SW480 (cell line): ENCODE measurements at regions not wholly inside any gene's neighbourhood (a gene's known extent, or its start where the extent isn't known, plus 50 kb on each side); places are given as distances from the start of the nearest gene placed in this dataset.

ENCODE experiments used
- DNase-seq: peaks from one replicate; pipeline ENCODE4 v3.0.0-alpha.2; 2016; ENCODE audit warnings: low spot score

- no peak for DNase-seq
Observed at GRCh38 chr18:78213361-78213994, 766.1 kb upstream of the SALL3 start.

GRCh38 chr18:78221496-78221895 is 758.1 kb upstream of the SALL3 start:
- no peak for DNase-seq

GRCh38 chr18:78228974-78229373 is 750.6 kb upstream of the SALL3 start:
- no peak for DNase-seq

- DNase-seq, result no peak
Observed at GRCh38 chr18:78230911-78231310, 748.7 kb upstream of the SALL3 start.

GRCh38 chr18:78232196-78232595 is 747.4 kb upstream of the SALL3 start:
- no peak for DNase-seq

GRCh38 chr18:78237864-78238263 is 741.8 kb upstream of the SALL3 start:
- no peak for DNase-seq

- DNase-seq, result no peak
Observed at GRCh38 chr18:78238404-78239089, 741.1 kb upstream of the SALL3 start.

- no peak for DNase-seq
Observed at GRCh38 chr18:78239090-78239457, 740.5 kb upstream of the SALL3 start.

GRCh38 chr18:78240101-78240500 is 739.5 kb upstream of the SALL3 start:
- no peak for DNase-seq

- DNase-seq, result no peak
Observed at GRCh38 chr18:78240627-78241252, 738.9 kb upstream of the SALL3 start.

GRCh38 chr18:78241535-78242253 is 737.9 kb upstream of the SALL3 start:
- peak; percentile 11 for DNase-seq

GRCh38 chr18:78242254-78242643 is 737.4 kb upstream of the SALL3 start:
- DNase-seq, result no peak

GRCh38 chr18:78242806-78243205 is 736.8 kb upstream of the SALL3 start:
- no peak for DNase-seq

GRCh38 chr18:78244779-78245178 is 734.8 kb upstream of the SALL3 start:
- DNase-seq, result no peak

- no peak for DNase-seq
Observed at GRCh38 chr18:78245451-78245850, 734.2 kb upstream of the SALL3 start.

- DNase-seq, result no peak
Observed at GRCh38 chr18:78246050-78246449, 733.6 kb upstream of the SALL3 start.

- no peak for DNase-seq
Observed at GRCh38 chr18:78246588-78246987, 733.0 kb upstream of the SALL3 start.

GRCh38 chr18:78247615-78248289 is 731.9 kb upstream of the SALL3 start:
- no peak for DNase-seq

- no peak for DNase-seq
Observed at GRCh38 chr18:78255013-78255412, 724.6 kb upstream of the SALL3 start.

- DNase-seq, result no peak
Observed at GRCh38 chr18:78268226-78268988, 711.2 kb upstream of the SALL3 start.

GRCh38 chr18:78271790-78272189 is 707.8 kb upstream of the SALL3 start:
- no peak for DNase-seq

GRCh38 chr18:78273876-78274275 is 705.7 kb upstream of the SALL3 start:
- no peak for DNase-seq
